ENCODE measurements at regions not wholly inside any gene's neighbourhood (a gene's known extent, or its start where the extent isn't known, plus 50 kb on each side); places are given as distances from the start of the nearest gene placed in this dataset.

DNA sequence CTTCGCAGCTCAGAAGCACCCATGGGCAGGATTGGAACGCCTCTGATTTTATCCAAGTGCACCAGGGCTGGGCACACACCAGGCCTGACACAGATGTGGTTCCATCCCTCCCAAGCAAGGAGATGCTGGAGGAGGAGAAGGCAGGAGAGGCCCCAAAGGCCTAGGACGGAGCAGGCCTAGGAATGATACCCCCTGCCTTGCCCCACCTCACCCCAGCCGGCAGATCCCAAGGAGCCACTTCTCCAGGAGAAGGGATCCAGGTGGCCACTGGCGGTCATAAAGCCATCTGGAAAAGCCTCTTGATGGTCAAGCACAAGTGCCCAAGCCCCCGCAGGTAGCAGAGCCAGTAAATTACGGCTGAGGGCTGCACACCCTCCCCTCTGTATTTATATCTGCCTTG is 211.8 kb downstream of the TBC1D2B start:
- TF ChIP-seq, protein P1, sequence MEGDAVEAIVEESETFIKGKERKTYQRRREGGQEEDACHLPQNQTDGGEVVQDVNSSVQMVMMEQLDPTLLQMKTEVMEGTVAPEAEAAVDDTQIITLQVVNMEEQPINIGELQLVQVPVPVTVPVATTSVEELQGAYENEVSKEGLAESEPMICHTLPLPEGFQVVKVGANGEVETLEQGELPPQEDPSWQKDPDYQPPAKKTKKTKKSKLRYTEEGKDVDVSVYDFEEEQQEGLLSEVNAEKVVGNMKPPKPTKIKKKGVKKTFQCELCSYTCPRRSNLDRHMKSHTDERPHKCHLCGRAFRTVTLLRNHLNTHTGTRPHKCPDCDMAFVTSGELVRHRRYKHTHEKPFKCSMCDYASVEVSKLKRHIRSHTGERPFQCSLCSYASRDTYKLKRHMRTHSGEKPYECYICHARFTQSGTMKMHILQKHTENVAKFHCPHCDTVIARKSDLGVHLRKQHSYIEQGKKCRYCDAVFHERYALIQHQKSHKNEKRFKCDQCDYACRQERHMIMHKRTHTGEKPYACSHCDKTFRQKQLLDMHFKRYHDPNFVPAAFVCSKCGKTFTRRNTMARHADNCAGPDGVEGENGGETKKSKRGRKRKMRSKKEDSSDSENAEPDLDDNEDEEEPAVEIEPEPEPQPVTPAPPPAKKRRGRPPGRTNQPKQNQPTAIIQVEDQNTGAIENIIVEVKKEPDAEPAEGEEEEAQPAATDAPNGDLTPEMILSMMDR (IDR thresholded peaks at IDR 0.05) = no peak
- no peak for TF ChIP-seq EZH2 (IDR thresholded peaks at IDR 0.05)

Measured in neural progenitor cell (in vitro differentiated cells).